ENCODE measurements at regions not wholly inside any gene's neighbourhood (a gene's known extent, or its start where the extent isn't known, plus 50 kb on each side); places are given as distances from the start of the nearest gene placed in this dataset.

- TF ChIP-seq CHD4 (IDR thresholded peaks at IDR 0.05) (no peak), EZH2 (IDR thresholded peaks at IDR 0.05; ENCODE audit: borderline replicate concordance, control insufficient read depth, low read depth, low read length) (no peak), SIX5 (IDR thresholded peaks at IDR 0.05; ENCODE audit: low read depth, low read length, severe bottlenecking) (no peak)
These were observed 138.4 kb upstream of the STXBP5 start for GRCh38 chr6:147065786-147066185.

Measured in GM12878 (cell line).